ENCODE measurements at regions not wholly inside any gene's neighbourhood (a gene's known extent, or its start where the extent isn't known, plus 50 kb on each side); places are given as distances from the start of the nearest gene placed in this dataset.
A peak's percentile ranks its signal among the peaks of the same experiment; 100 is the strongest.
"Not testable (repeated sequence)": the region's sequence is repeated elsewhere in the genome, so short reads cannot be mapped to it uniquely, and the experiment has no call there.

- ATAC-seq (ENCODE audit: low FRiP score in 2 of 2): no peak
- Histone ChIP-seq H3K27me3 (no peaks in the 10 kb centered on the region), H3K9me3 (no peaks in the 10 kb centered on the region), H3K36me3 (no peaks in the 10 kb centered on the region), H3K4me3 (no peak overlapping the region), H3K27ac (no peak overlapping the region), H3K4me1 (peaks cover 0 to 3% (median 0%) of the 10 kb centered on the region in 4 donors)
- DNase-seq: no peak
- 62 to 90% methylated on average over 4 to 6 of the region's 6 CpGs for WGBS, 2 donors
- TF ChIP-seq, protein P1, sequence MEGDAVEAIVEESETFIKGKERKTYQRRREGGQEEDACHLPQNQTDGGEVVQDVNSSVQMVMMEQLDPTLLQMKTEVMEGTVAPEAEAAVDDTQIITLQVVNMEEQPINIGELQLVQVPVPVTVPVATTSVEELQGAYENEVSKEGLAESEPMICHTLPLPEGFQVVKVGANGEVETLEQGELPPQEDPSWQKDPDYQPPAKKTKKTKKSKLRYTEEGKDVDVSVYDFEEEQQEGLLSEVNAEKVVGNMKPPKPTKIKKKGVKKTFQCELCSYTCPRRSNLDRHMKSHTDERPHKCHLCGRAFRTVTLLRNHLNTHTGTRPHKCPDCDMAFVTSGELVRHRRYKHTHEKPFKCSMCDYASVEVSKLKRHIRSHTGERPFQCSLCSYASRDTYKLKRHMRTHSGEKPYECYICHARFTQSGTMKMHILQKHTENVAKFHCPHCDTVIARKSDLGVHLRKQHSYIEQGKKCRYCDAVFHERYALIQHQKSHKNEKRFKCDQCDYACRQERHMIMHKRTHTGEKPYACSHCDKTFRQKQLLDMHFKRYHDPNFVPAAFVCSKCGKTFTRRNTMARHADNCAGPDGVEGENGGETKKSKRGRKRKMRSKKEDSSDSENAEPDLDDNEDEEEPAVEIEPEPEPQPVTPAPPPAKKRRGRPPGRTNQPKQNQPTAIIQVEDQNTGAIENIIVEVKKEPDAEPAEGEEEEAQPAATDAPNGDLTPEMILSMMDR (IDR thresholded peaks at IDR 0.05): no peak
- TF ChIP-seq POLR2AphosphoS5 (IDR thresholded peaks at IDR 0.05) (no peak), POLR2A (IDR thresholded peaks at IDR 0.05) (no peak), EP300 (IDR thresholded peaks at IDR 0.05) (no peak)
Measured at GRCh38 chr12:116372815-116373214, 95.3 kb upstream of the MED13L start.

DNA sequence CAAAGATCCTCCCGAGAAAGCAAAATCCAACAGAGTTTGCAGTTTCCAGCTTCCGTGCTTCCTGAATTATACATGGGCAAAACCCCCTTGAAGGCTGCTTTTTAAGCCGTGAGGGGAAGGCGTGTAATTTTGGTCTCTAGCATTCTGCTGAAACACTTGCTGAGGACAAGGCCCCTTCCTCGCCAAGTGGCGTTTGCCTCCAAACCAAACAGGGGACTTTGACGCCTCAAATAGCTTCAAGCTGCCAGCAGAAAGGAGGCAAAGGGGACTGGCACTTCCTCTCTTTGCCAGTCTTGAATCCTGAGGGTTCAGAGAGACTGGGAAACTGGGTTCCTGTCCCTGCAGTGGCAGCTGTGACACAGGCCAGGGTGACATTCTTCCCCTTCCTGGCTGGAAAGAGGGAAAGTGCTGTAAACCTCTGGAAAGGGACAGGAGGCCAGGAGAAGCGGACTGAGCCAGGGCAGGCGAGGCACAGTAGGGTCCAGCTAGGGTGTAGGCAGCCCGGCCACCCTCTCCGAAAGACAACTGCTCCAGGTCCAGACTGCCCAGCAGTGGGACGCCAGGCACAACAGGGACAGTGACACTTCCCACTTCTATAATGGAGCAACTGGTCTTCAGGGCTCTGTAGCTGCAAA lies 96.2 kb upstream of the MED13L start:
- H3K27ac ChIP-seq: no peak overlapping the region
- peaks cover 0 to 3% (median 0%) of the 10 kb centered on the region in 4 donors for H3K4me1 ChIP-seq
- TF ChIP-seq POLR2A (IDR thresholded peaks at IDR 0.05) (no peak), POLR2AphosphoS5 (IDR thresholded peaks at IDR 0.05) (no peak)
- H3K36me3 ChIP-seq: no peaks in the 10 kb centered on the region
- no peak for DNase-seq
- WGBS, 2 donors: 73 to 74% methylated on average over 12 of the region's 12 CpGs
- peak in 1 of 2 donors; percentile 34 for ATAC-seq (ENCODE audit: low FRiP score in 2 of 2)
- no peaks in the 10 kb centered on the region for H3K9me3 ChIP-seq
- H3K27me3 ChIP-seq: no peaks in the 10 kb centered on the region
- no peak overlapping the region for H3K4me3 ChIP-seq

- H3K27me3 ChIP-seq: no peaks in the 10 kb centered on the region
- no peak for DNase-seq
- H3K4me1 ChIP-seq: peaks cover 0 to 3% (median 0%) of the 10 kb centered on the region in 4 donors
- WGBS, 2 donors: 91 to 93% methylated on average over 3 of the region's 3 CpGs
- H3K36me3 ChIP-seq: no peaks in the 10 kb centered on the region
- H3K9me3 ChIP-seq: no peaks in the 10 kb centered on the region
- TF ChIP-seq EP300 (IDR thresholded peaks at IDR 0.05): no peak
- no peak for TF ChIP-seq POLR2A (IDR thresholded peaks at IDR 0.05)
- TF ChIP-seq POLR2AphosphoS5 (IDR thresholded peaks at IDR 0.05): no peak
- TF ChIP-seq, protein P1 (IDR thresholded peaks at IDR 0.05): no peak
- H3K4me3 ChIP-seq: no peak overlapping the region
- no peak overlapping the region for H3K27ac ChIP-seq
- no peak for ATAC-seq (ENCODE audit: low FRiP score in 2 of 2)
Measured at GRCh38 chr12:116374207-116374606, 96.7 kb upstream of the MED13L start.

- 77 to 99% methylated on average over 9 of the region's 9 CpGs for WGBS, 2 donors
- TF ChIP-seq POLR2AphosphoS5 (IDR thresholded peaks at IDR 0.05): no peak
- TF ChIP-seq, protein P1 (IDR thresholded peaks at IDR 0.05): no peak
- no peak for TF ChIP-seq EP300 (IDR thresholded peaks at IDR 0.05)
- TF ChIP-seq POLR2A (IDR thresholded peaks at IDR 0.05): no peak
- Histone ChIP-seq H3K36me3 (no peaks in the 10 kb centered on the region), H3K4me1 (peaks cover 0 to 3% (median 0%) of the 10 kb centered on the region in 4 donors), H3K27me3 (no peaks in the 10 kb centered on the region), H3K4me3 (no peak overlapping the region), H3K9me3 (no peaks in the 10 kb centered on the region), H3K27ac (no peak overlapping the region)
- ATAC-seq (ENCODE audit: low FRiP score in 2 of 2) (no peak), DNase-seq (no peak)
Measured at GRCh38 chr12:116375278-116375842, 97.9 kb upstream of the MED13L start.

DNA sequence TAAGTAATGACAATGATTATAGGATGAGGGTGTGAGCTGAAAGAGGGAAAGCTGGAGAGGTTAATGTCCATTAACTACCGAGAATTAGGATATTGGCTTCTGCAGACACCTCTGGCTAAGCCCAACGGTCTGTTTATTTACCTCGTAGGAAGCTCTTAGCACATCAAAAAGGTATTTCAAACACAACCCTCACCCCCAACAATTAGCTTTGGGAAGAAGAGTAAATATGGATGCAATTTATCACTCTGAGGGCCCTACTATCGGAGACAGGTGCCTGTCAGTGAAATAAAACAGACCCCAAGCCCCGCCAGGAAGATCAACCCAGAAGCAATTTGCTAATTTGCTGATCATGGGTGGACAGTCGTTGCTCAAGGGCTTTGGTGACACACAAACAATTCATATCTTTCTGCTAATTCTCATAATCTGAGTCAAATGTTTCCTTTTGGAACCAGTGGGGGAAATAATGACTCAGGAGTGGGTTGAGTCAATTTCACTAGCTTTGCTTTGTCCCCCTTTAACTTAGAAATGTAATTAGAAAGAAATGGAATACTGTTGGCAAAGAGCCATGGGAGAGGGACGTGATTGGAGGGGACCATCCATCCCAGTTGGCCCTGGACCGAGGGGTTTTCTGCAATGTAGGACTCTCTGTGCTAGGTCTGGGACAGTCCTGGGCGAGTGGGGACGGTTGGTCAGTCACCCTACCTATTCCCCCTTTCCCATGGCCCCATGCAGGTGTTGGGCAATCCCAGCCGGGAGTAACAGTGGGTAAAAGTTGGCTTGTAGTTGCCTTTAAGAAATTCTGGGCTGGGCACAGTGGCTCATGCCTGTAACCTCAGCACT lies 99.1 kb upstream of the MED13L start:
- no peak for DNase-seq
- H3K27ac ChIP-seq: no peak overlapping the region
- H3K9me3 ChIP-seq: no peaks in the 10 kb centered on the region
- H3K4me3 ChIP-seq: no peak overlapping the region
- no peak for TF ChIP-seq EP300 (IDR thresholded peaks at IDR 0.05)
- TF ChIP-seq POLR2AphosphoS5 (IDR thresholded peaks at IDR 0.05): no peak
- TF ChIP-seq POLR2A (IDR thresholded peaks at IDR 0.05): no peak
- TF ChIP-seq, protein P1 (IDR thresholded peaks at IDR 0.05): no peak
- ATAC-seq (ENCODE audit: low FRiP score in 2 of 2): no peak
- 49 to 52% methylated on average over 11 of the region's 11 CpGs for WGBS, 2 donors
- H3K27me3 ChIP-seq: no peaks in the 10 kb centered on the region
- H3K36me3 ChIP-seq: no peaks in the 10 kb centered on the region
- H3K4me1 ChIP-seq: peaks cover 0 to 10% (median under 1%) of the 10 kb centered on the region in 4 donors

- not testable (repeated sequence) for H3K36me3 ChIP-seq; H3K27ac ChIP-seq; DNase-seq; H3K4me3 ChIP-seq; H3K9me3 ChIP-seq; H3K27me3 ChIP-seq; ATAC-seq (ENCODE audit: low FRiP score in 2 of 2)
- WGBS, 2 donors: 85 to 88% methylated on average over 6 of the region's 6 CpGs
- peaks cover 2 to 15% (median 5%) of the 10 kb centered on the region in 4 donors for H3K4me1 ChIP-seq
Measured at GRCh38 chr12:116377194-116377571, 99.7 kb upstream of the MED13L start.

Measured in upper lobe of left lung (tissue), 6 donors.